ENCODE measurements at regions not wholly inside any gene's neighbourhood (a gene's known extent, or its start where the extent isn't known, plus 50 kb on each side); places are given as distances from the start of the nearest gene placed in this dataset.

- Histone ChIP-seq H4K91ac (replicated peaks; ENCODE audit: insufficient read length, low read length) (no peak overlapping the region), H2BK20ac (ENCODE audit: low read length) (no peak overlapping the region), H2AK5ac (ENCODE audit: low read depth, low read length) (no peak overlapping the region), H3K9ac (replicated peaks in 1 of 4; ENCODE audit: extremely low read depth in 1 of 4, low read depth in 3 of 4, low read length in 3 of 4) (no peak overlapping the region), H3K27me3 (replicated peaks in 1 of 4; ENCODE audit: control insufficient read depth in 3 of 4, extremely low read depth in 1 of 4, insufficient read depth in 3 of 4, low read length in 3 of 4) (no peaks in the 10 kb centered on the region; a peak in 1 of 7 replicates), H2BK5ac (ENCODE audit: low read depth, low read length) (no peak overlapping the region), H3K79me1 (ENCODE audit: low read depth, low read length) (no peaks in the 10 kb centered on the region), H2BK12ac (ENCODE audit: low read depth, low read length) (no peak overlapping the region), H4K20me1 (replicated peaks in 1 of 2; ENCODE audit: control insufficient read depth in 1 of 2, insufficient read depth in 2 of 2, low read length in 2 of 2) (no peaks in the 10 kb centered on the region), H3K14ac (ENCODE audit: insufficient read length) (no peak overlapping the region), H3K4me1 (replicated peaks in 1 of 4; ENCODE audit: control insufficient read depth in 3 of 4, insufficient read depth in 4 of 4, low read length in 3 of 4) (no peaks in the 10 kb centered on the region), H3K79me2 (ENCODE audit: control insufficient read depth in 1 of 2, insufficient read depth in 2 of 2, low read length in 2 of 2) (no peaks in the 10 kb centered on the region), H3K18ac (ENCODE audit: extremely low read depth, low read length) (no peak overlapping the region), H4K8ac (ENCODE audit: extremely low read depth, insufficient read depth, low read length) (no peak overlapping the region), H4K5ac (ENCODE audit: insufficient read length, low read depth, low read length) (no peak overlapping the region), H2BK120ac (replicated peaks; ENCODE audit: low read depth, low read length) (no peak overlapping the region), H3K23ac (ENCODE audit: insufficient read length) (no peak overlapping the region), H3K4me2 (ENCODE audit: insufficient read depth in 1 of 2, low read depth in 2 of 2, low read length in 2 of 2) (no peak overlapping the region), H3K23me2 (ENCODE audit: low read depth, low read length) (no peaks in the 10 kb centered on the region), H2AFZ (ENCODE audit: low read length) (no peak overlapping the region), H3K36me3 (ENCODE audit: control insufficient read depth in 2 of 4, insufficient read depth in 4 of 4, low read length in 3 of 4) (no peaks in the 10 kb centered on the region), H3K27ac (ENCODE audit: low read depth, low read length) (no peak overlapping the region), H3K9me3 (ENCODE audit: insufficient read depth in 2 of 2, low read depth in 1 of 2, low read length in 1 of 2) (no peaks in the 10 kb centered on the region; a peak in 2 of 4 replicates), H3K56ac (replicated peaks; ENCODE audit: insufficient read length, low read depth, low read length) (no peak overlapping the region), H3K4me3 (ENCODE audit: extremely low read depth in 1 of 4, insufficient read depth in 2 of 4, low read depth in 3 of 4, low read length in 4 of 4) (no peak overlapping the region), H3K4ac (replicated peaks; ENCODE audit: insufficient read length, low read depth, low read length) (no peak overlapping the region), H2BK15ac (ENCODE audit: low read length) (no peak overlapping the region)
- POLR2A ChIA-PET (ENCODE audit: partially characterized antibody), result no interaction called here
- FAIRE-seq, result no peak
- CTCF ChIA-PET (ENCODE audit: partially characterized antibody), result interaction anchor here (1.0 kb wide), 2 partner anchors 21 to 45 kb away, joined by 3 read pairs; no protein-coding TSS in a partner anchor
- 91% methylated on average over 2 of the region's 2 CpGs; no CpG with 5 or more reads in 1 of the 2 experiments for WGBS, 2 experiments (ENCODE audit: extremely low coverage in 1 of 2, insufficient coverage in 1 of 2, insufficient read length in 1 of 2, insufficient replicate concordance in 2 of 2, low coverage in 1 of 2, low lambda C conversion rate in 2 of 2, missing lambda C conversion rate in 1 of 2)
- DNase-seq (ENCODE audit: low read depth in 1 of 2, low spot score in 2 of 2), result no peak
- TF ChIP-seq E2F6 (IDR thresholded peaks at IDR 0.05), result no peak
- TF ChIP-seq SP4 (IDR thresholded peaks at IDR 0.05; ENCODE audit: low read length), result no peak
- TF ChIP-seq TBP (IDR thresholded peaks at IDR 0.05; ENCODE audit: low read depth, low read length), result no peak
- no peak for TF ChIP-seq EP300 (IDR thresholded peaks at IDR 0.05; ENCODE audit: borderline replicate concordance in 1 of 2, low read depth in 2 of 2, low read length in 2 of 2)
- TF ChIP-seq RFX5 (IDR thresholded peaks at IDR 0.05; ENCODE audit: borderline replicate concordance, low read depth, low read length), result no peak
- no peak for TF ChIP-seq SIN3A (conservative IDR thresholded peaks at IDR 0.05 in 1 of 2, IDR thresholded peaks at IDR 0.05 in 1 of 2; ENCODE audit: low read depth in 1 of 2, low read length in 2 of 2)
Measured at GRCh38 chr14:31969699-31970240, 107.3 kb upstream of the ARHGAP5 start.

All from H1 (cell line).